Mesothelial cell of epicardium (in vitro differentiated cells): ENCODE measurements at regions not wholly inside any gene's neighbourhood (a gene's known extent, or its start where the extent isn't known, plus 50 kb on each side); places are given as distances from the start of the nearest gene placed in this dataset.
"Not testable (repeated sequence)": the region's sequence is repeated elsewhere in the genome, so short reads cannot be mapped to it uniquely, and the experiment has no call there.

ENCODE experiments used
- DNase-seq, 2 experiments: peaks; one replicate each; pipeline ENCODE4 v3.0.0; 2021; ENCODE audit warnings: low spot score in 2 of 2; ENCODE audit not compliant: unreplicated experiment in 2 of 2
- H3K27ac Mint-ChIP-seq: 2 replicates; pipeline ENCODE4 v1.8.0; 2021; ENCODE audit warnings: mixed read lengths
- H3K27me3 Mint-ChIP-seq: 2 replicates; pipeline ENCODE4 v1.8.0; 2021; ENCODE audit warnings: low read depth, mixed read lengths
- H3K36me3 Mint-ChIP-seq: 2 replicates; pipeline ENCODE4 v1.8.0; 2021; ENCODE audit warnings: mixed read lengths
- H3K4me1 Mint-ChIP-seq: 2 replicates; pipeline ENCODE4 v1.8.0; 2021; ENCODE audit warnings: mixed read lengths
- H3K4me3 Mint-ChIP-seq: 2 replicates; pipeline ENCODE4 v1.8.0; 2021; ENCODE audit warnings: mild to moderate bottlenecking, moderate library complexity, mixed read lengths
- H3K9me3 Mint-ChIP-seq: 2 replicates; pipeline ENCODE4 v1.8.0; 2021; ENCODE audit warnings: mixed read lengths
- CTCF ChIP-seq: fragments of 200-600 bp; sonication (generic); IDR thresholded peaks from one replicate; pipeline ENCODE4 v1.5.0; 2021; ENCODE audit warnings: antibody characterized with exemption; ENCODE audit not compliant: unreplicated experiment

GRCh38 chr2:188032306-188032705, 259.4 kb upstream of the GULP1 start:
- no peak for TF ChIP-seq CTCF
- no peaks in the 10 kb centered on the region for H3K36me3 Mint-ChIP-seq
- no peak overlapping the region for H3K27ac Mint-ChIP-seq
- peaks cover 6% of the 10 kb centered on the region for H3K9me3 Mint-ChIP-seq
- no peak overlapping the region for H3K4me3 Mint-ChIP-seq
- no peak for DNase-seq
- peaks cover 4% of the 10 kb centered on the region for H3K27me3 Mint-ChIP-seq
- peaks cover 18% of the 10 kb centered on the region for H3K4me1 Mint-ChIP-seq

- Mint-ChIP-seq H3K4me3 (no peak overlapping the region), H3K36me3 (no peaks in the 10 kb centered on the region), H3K4me1 (peaks cover 18% of the 10 kb centered on the region), H3K27me3 (peaks cover 4% of the 10 kb centered on the region), H3K9me3 (peaks cover 2% of the 10 kb centered on the region), H3K27ac (no peak overlapping the region)
- DNase-seq = no peak
- TF ChIP-seq CTCF = no peak
Observed at GRCh38 chr2:188032786-188033185, 258.9 kb upstream of the GULP1 start.

GRCh38 chr2:188033240-188033639, 258.4 kb upstream of the GULP1 start:
- not testable (repeated sequence) for DNase-seq, H3K9me3 Mint-ChIP-seq, H3K36me3 Mint-ChIP-seq, H3K27ac Mint-ChIP-seq, H3K4me3 Mint-ChIP-seq, H3K27me3 Mint-ChIP-seq
- peaks cover 17% of the 10 kb centered on the region for H3K4me1 Mint-ChIP-seq

DNA sequence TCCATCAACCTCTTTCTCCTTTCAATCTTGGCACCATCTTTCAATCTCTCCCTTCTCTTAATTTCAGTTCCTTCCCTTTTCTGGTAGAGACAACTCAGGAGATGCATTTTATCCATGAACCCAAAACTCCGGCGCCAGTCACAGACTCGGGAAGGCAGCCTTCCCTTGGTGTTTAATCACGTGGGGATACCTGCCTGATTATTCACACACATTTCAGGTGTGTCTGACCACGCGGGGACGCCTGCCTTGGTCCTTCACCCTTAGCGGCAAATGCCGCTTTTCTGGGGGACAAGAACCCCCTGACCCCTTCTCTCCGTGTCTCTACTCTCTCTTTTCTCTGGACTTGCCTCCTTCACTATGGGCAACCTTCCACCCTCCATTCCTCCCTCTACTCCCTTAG, 257.6 kb upstream of the GULP1 start:
- H3K4me1 Mint-ChIP-seq, DNase-seq, H3K36me3 Mint-ChIP-seq, H3K4me3 Mint-ChIP-seq, H3K27ac Mint-ChIP-seq, H3K27me3 Mint-ChIP-seq, H3K9me3 Mint-ChIP-seq: not testable (repeated sequence)

- H3K36me3 Mint-ChIP-seq, H3K4me3 Mint-ChIP-seq, H3K4me1 Mint-ChIP-seq: not testable (repeated sequence)
Observed at GRCh38 chr2:188035377-188035776, 256.3 kb upstream of the GULP1 start.

DNA sequence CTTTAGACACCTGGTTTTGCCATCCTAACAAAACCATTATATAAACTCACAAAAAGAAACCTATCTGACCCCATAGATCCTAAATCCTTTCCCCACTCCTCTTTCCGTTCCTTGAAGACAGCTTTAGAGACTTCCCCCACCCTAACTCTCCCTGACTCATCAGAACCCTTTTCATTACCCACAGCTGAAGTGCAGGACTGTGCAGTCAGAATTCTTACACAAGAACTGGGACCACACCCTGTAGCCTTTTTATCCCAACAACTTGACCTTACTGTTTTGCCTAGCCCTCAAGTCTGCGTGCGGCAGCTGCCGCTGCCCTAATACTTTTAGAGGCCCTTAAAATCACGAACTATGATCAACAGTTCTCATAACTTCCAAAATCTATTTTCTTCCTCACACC, 254.9 kb upstream of the GULP1 start:
- not testable (repeated sequence) for H3K9me3 Mint-ChIP-seq, H3K4me1 Mint-ChIP-seq, DNase-seq, H3K27ac Mint-ChIP-seq, H3K27me3 Mint-ChIP-seq, H3K36me3 Mint-ChIP-seq, H3K4me3 Mint-ChIP-seq

More at GRCh38 chr2:188035377-188035776, 256.3 kb upstream of the GULP1 start:
- H3K27me3 Mint-ChIP-seq, H3K9me3 Mint-ChIP-seq, H3K27ac Mint-ChIP-seq, DNase-seq: not testable (repeated sequence)

GRCh38 chr2:188039307-188039706, 252.4 kb upstream of the GULP1 start:
- Mint-ChIP-seq H3K4me1 (peaks cover 4% of the 10 kb centered on the region), H3K27ac (no peak overlapping the region), H3K27me3 (no peaks in the 10 kb centered on the region), H3K4me3 (no peak overlapping the region), H3K9me3 (peaks cover 11% of the 10 kb centered on the region), H3K36me3 (no peaks in the 10 kb centered on the region)
- TF ChIP-seq CTCF = no peak
- no peak for DNase-seq

DNA sequence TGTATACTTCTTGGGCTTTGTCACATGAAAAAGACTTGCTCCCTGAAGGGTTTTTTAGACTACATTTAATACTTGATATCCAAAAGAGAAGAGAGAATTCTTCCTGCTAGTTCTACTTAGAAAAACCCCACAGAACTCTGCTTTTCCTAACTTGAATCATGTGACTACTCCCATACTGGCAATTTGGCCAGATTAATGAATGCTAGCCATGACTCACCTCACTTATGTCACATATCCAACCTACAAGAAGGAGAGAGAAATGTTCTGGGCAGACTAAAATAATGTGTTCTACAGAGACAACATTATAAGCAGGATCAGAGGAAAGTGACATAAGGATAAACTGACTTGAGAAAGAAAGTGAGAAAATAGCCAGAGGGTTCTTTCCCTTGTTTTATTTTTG, 249.3 kb upstream of the GULP1 start:
- Mint-ChIP-seq H3K9me3 (peaks cover 18% of the 10 kb centered on the region), H3K4me3 (no peak overlapping the region), H3K36me3 (no peaks in the 10 kb centered on the region), H3K27ac (no peak overlapping the region), H3K4me1 (peaks cover 4% of the 10 kb centered on the region), H3K27me3 (no peaks in the 10 kb centered on the region)
- no peak for TF ChIP-seq CTCF
- no peak for DNase-seq
